IMR-90 (cell line): ENCODE measurements at regions not wholly inside any gene's neighbourhood (a gene's known extent, or its start where the extent isn't known, plus 50 kb on each side); places are given as distances from the start of the nearest gene placed in this dataset.

ENCODE experiments used
- ATAC-seq: fragments of 200-7000 bp; cut with Tn5 transposase; 2 replicates; pipeline ENCODE4 v1.9.1; 2020; ENCODE audit warnings: low read depth, mild to moderate bottlenecking, moderate library complexity
- BruUV-seq: library from RNA; stranded (reverse); fragments of 400-500 nt; replicated peaks from 2 replicates; lab custom pipeline; 2021; lab: Mats Ljungman, UMichigan
- CTCF ChIA-PET: fragments of 300-600 bp; formaldehyde crosslinking; extraction: SDS; loops from one replicate; lab custom pipeline; 2021; ENCODE audit warnings: antibody characterized with exemption; lab: Yijun Ruan, JAX
- POLR2A ChIA-PET: fragments of 300-600 bp; sonication (Branson Sonifier 250); formaldehyde crosslinking; loops from one replicate; lab custom pipeline; 2022; ENCODE audit warnings: antibody characterized with exemption; ENCODE audit not compliant: unreplicated experiment; lab: Charles Lee
- DNase-seq: peaks from one replicate; pipeline ENCODE4 v3.0.0; 2013
- H2AFZ ChIP-seq: replicated peaks from 2 replicates; pipeline ENCODE3; 2013; ENCODE audit warnings: low read length, mild to moderate bottlenecking; ENCODE audit not compliant: poor library complexity
- H2AK5ac ChIP-seq: 2 replicates; pipeline ENCODE4 v1.6.1; 2013; ENCODE audit warnings: low read depth, low read length, inconsistent platforms
- H2AK9ac ChIP-seq: replicated peaks from 2 replicates; pipeline ENCODE3; 2013; ENCODE audit warnings: mild to moderate bottlenecking, low read depth, low read length, moderate library complexity; ENCODE audit not compliant: poor library complexity
- H2BK120ac ChIP-seq: 2 replicates; pipeline ENCODE4 v1.6.1; 2013; ENCODE audit warnings: low read depth, low read length, inconsistent platforms
- H2BK15ac ChIP-seq: 3 replicates; pipeline ENCODE4 v1.6.1; 2013; ENCODE audit warnings: low read depth, low read length, inconsistent platforms
- H2BK20ac ChIP-seq: 2 replicates; pipeline ENCODE4 v1.6.1; 2013; ENCODE audit warnings: low read depth, mild to moderate bottlenecking, inconsistent platforms, low read length, moderate library complexity
- H2BK5ac ChIP-seq: 2 replicates; pipeline ENCODE4 v1.6.1; 2013; ENCODE audit warnings: mild to moderate bottlenecking, low read depth, low read length, inconsistent platforms; ENCODE audit not compliant: poor library complexity, severe bottlenecking
- H3K14ac ChIP-seq: replicated peaks from 2 replicates; pipeline ENCODE4 v1.6.1; 2013; ENCODE audit warnings: low read depth, low read length, inconsistent platforms
- H3K18ac ChIP-seq: 2 replicates; pipeline ENCODE4 v1.6.1; 2013; ENCODE audit warnings: low read depth, low read length, control low read depth
- H3K23ac ChIP-seq: 2 replicates; pipeline ENCODE4 v1.6.1; 2013; ENCODE audit warnings: low read depth, low read length, inconsistent platforms
- H3K27ac ChIP-seq: 2 replicates; pipeline ENCODE4 v1.5.1; 2013; ENCODE audit warnings: mild to moderate bottlenecking, control low read depth, low read length; ENCODE audit not compliant: insufficient read depth
- H3K27me3 ChIP-seq: 2 replicates; pipeline ENCODE4 v1.6.1; 2013; ENCODE audit warnings: low read length; ENCODE audit not compliant: control insufficient read depth, insufficient read depth
- H3K36me3 ChIP-seq: 2 replicates; pipeline ENCODE4 v1.6.1; 2013; ENCODE audit warnings: low read length, mixed read lengths; ENCODE audit not compliant: control insufficient read depth, insufficient read depth
- H3K4ac ChIP-seq: 2 replicates; pipeline ENCODE4 v1.6.1; 2013; ENCODE audit warnings: low read depth, low read length, inconsistent platforms
- H3K4me1 ChIP-seq: 2 replicates; pipeline ENCODE4 v1.6.1; 2013; ENCODE audit warnings: low read length, mixed read lengths; ENCODE audit not compliant: control insufficient read depth, insufficient read depth
- H3K4me2 ChIP-seq: 2 replicates; pipeline ENCODE4 v1.6.1; 2013; ENCODE audit warnings: low read depth, mild to moderate bottlenecking, control low read depth, low read length, moderate library complexity
- H3K4me3 ChIP-seq: 2 replicates; pipeline ENCODE4 v1.5.1; 2013; ENCODE audit warnings: low read depth, mild to moderate bottlenecking, control low read depth, low read length, moderate library complexity; ENCODE audit not compliant: insufficient read depth
- H3K56ac ChIP-seq: 2 replicates; pipeline ENCODE4 v1.6.1; 2013; ENCODE audit warnings: low read length, inconsistent platforms; ENCODE audit not compliant: insufficient read depth; ENCODE audit errors: extremely low read depth
- H3K79me1 ChIP-seq, 2 experiments: 2 replicates each; pipeline ENCODE4 v1.6.1; 2013; ENCODE audit warnings: low read length in 2 of 2, inconsistent platforms in 1 of 2, low read depth in 1 of 2
- H3K9ac ChIP-seq: 2 replicates; pipeline ENCODE4 v1.6.1; 2013; ENCODE audit warnings: low read depth, low read length, control low read depth
- H3K9me1 ChIP-seq: 2 replicates; pipeline ENCODE4 v1.6.1; 2013; ENCODE audit warnings: low read length, inconsistent platforms; ENCODE audit not compliant: insufficient read depth
- H3K9me3 ChIP-seq: 2 replicates; pipeline ENCODE4 v1.6.1; 2013; ENCODE audit warnings: low read length; ENCODE audit not compliant: control insufficient read depth, insufficient read depth
- H4K20me1 ChIP-seq: 2 replicates; pipeline ENCODE4 v1.6.1; 2013; ENCODE audit warnings: low read length, inconsistent platforms; ENCODE audit not compliant: insufficient read depth
- H4K5ac ChIP-seq: 2 replicates; pipeline ENCODE4 v1.6.1; 2013; ENCODE audit warnings: mild to moderate bottlenecking, low read depth, low read length, control low read depth
- H4K8ac ChIP-seq, 2 experiments: 2 replicates each; pipeline ENCODE4 v1.6.1; 2013; ENCODE audit warnings: low read depth in 2 of 2, low read length in 2 of 2, control low read depth in 1 of 2, inconsistent platforms in 1 of 2
- H4K91ac ChIP-seq: 2 replicates; pipeline ENCODE4 v1.6.1; 2013; ENCODE audit warnings: low read depth, low read length, inconsistent platforms; ENCODE audit not compliant: insufficient read depth
- CEBPB ChIP-seq: IDR thresholded peaks from 2 replicates; pipeline ENCODE4 v1.6.1; 2012; ENCODE audit warnings: low read depth, low read length, improper control_type of control experiment
- CHD1 ChIP-seq: IDR thresholded peaks from 2 replicates; pipeline ENCODE4 v1.6.1; 2012; ENCODE audit warnings: low read depth, low read length, improper control_type of control experiment
- FOS ChIP-seq: fragments of 150-350 bp; IDR thresholded peaks from 2 replicates; pipeline ENCODE4 v1.6.1; 2016; ENCODE audit warnings: low read depth, low read length
- MAFK ChIP-seq: IDR thresholded peaks from 2 replicates; pipeline ENCODE4 v1.6.1; 2012; ENCODE audit warnings: low read depth, low read length, improper control_type of control experiment
- MAZ ChIP-seq: IDR thresholded peaks from 2 replicates; pipeline ENCODE4 v1.6.1; 2012; ENCODE audit warnings: low read depth, mild to moderate bottlenecking, low read length, improper control_type of control experiment, moderate library complexity, borderline replicate concordance
- MXI1 ChIP-seq: IDR thresholded peaks from 2 replicates; pipeline ENCODE4 v1.6.1; 2012; ENCODE audit warnings: low read depth, mild to moderate bottlenecking, low read length, moderate library complexity, borderline replicate concordance
- NFE2L2 ChIP-seq: fragments of 150-350 bp; IDR thresholded peaks from 2 replicates; pipeline ENCODE4 v1.6.1; 2016; ENCODE audit warnings: low read depth, mild to moderate bottlenecking, low read length
- RAD21 ChIP-seq: IDR thresholded peaks from 2 replicates; pipeline ENCODE4 v1.6.1; 2012; ENCODE audit warnings: low read length, improper control_type of control experiment
- RCOR1 ChIP-seq: IDR thresholded peaks from 2 replicates; pipeline ENCODE4 v1.6.1; 2012; ENCODE audit warnings: mild to moderate bottlenecking, low read length, improper control_type of control experiment; ENCODE audit not compliant: insufficient replicate concordance
- RFX5 ChIP-seq: IDR thresholded peaks from 2 replicates; pipeline ENCODE4 v1.8.0; 2012; ENCODE audit warnings: low read depth, mild to moderate bottlenecking, low read length, moderate library complexity
- USF2 ChIP-seq: fragments of 150-350 bp; IDR thresholded peaks from 2 replicates; pipeline ENCODE4 v1.6.1; 2017; ENCODE audit warnings: mild to moderate bottlenecking, antibody characterized with exemption, low read length, low read depth
- WGBS, 2 experiments: methylation state at CpG; one replicate each; pipeline versions ENCODE4 v1.1.5 to v1.1.7; 2013; ENCODE audit warnings: missing lambda C conversion rate in 2 of 2; ENCODE audit not compliant: insufficient read length in 1 of 2; ENCODE audit errors: extremely low coverage in 2 of 2; 5-methylcytosine and 5-hydroxymethylcytosine counted together
- dilution Hi-C: fragments of 300-500 bp; cut with HindIII; formaldehyde crosslinking; loops from one replicate; pipeline ENCODE4 v1.14.3; 2018; ENCODE audit warnings: low sequenced_read_pairs; ENCODE audit not compliant: unreplicated experiment
- in situ Hi-C: fragments of 300-500 bp; cut with MboI; formaldehyde crosslinking; loops from 3 replicates; pipeline ENCODE4 v1.14.3; 2019; ENCODE audit warnings: low sequenced_read_pairs, inconsistent platforms, mixed read lengths
- intact Hi-C: fragments of 100-400 bp; cut with micrococcal nuclease; formaldehyde crosslinking; loops from 2 replicates; pipeline ENCODE4 v1.10.0; 2022

GRCh38 chr21:38720074-38720473 lies 85.7 kb upstream of the ETS2 start:
- Histone ChIP-seq H3K9me3 (peaks cover 4% of the 10 kb centered on the region), H2BK20ac (no peak overlapping the region), H2AFZ (no peak overlapping the region), H3K9me1 (no peaks in the 10 kb centered on the region), H3K18ac (no peak overlapping the region), H3K27me3 (peaks cover 47% of the 10 kb centered on the region), H3K27ac (no peak overlapping the region), H2AK5ac (no peak overlapping the region), H4K8ac (no peak overlapping the region), H3K4me1 (no peaks in the 10 kb centered on the region), H4K91ac (no peak overlapping the region), H2BK120ac (no peak overlapping the region), H3K4me3 (no peak overlapping the region), H3K4ac (no peak overlapping the region), H4K5ac (no peak overlapping the region), H3K79me1 (no peaks in the 10 kb centered on the region), H2AK9ac (no peak overlapping the region), H4K20me1 (no peaks in the 10 kb centered on the region), H2BK15ac (no peak overlapping the region), H3K14ac (no peak overlapping the region), H3K56ac (no peak overlapping the region), H3K9ac (no peak overlapping the region), H3K4me2 (no peak overlapping the region), H3K23ac (no peak overlapping the region), H3K36me3 (no peaks in the 10 kb centered on the region), H2BK5ac (no peak overlapping the region)
- WGBS, 2 experiments: 33% methylated on average over 1 of the region's 6 CpGs; no CpG with 5 or more reads in 1 of the 2 experiments
- in situ Hi-C loops: no loop called here
- TF ChIP-seq CHD1 (no peak), RCOR1 (no peak), CEBPB (no peak), USF2 (no peak), RFX5 (no peak), FOS (no peak), MAFK (no peak), NFE2L2 (no peak), MXI1 (no peak), RAD21 (no peak), MAZ (no peak)
- dilution Hi-C loops: no loop called here
- ChIA-PET POLR2A (no interaction called here), CTCF (interaction anchor here (0.5 kb wide), 1 partner anchor 400 kb away, joined by 4 read pairs; no protein-coding TSS in a partner anchor)
- intact Hi-C loops: no loop called here
- no TSS peak for BruUV-seq
- ATAC-seq (no peak), DNase-seq (no peak)
